Lung (tissue), 11 donors: ENCODE measurements at regions not wholly inside any gene's neighbourhood (a gene's known extent, or its start where the extent isn't known, plus 50 kb on each side); places are given as distances from the start of the nearest gene placed in this dataset.

Experiments
- ATAC-seq: fragments of 200-7000 bp; cut with Tn5 transposase; one replicate; pipeline ENCODE4 v1.9.1; 2020; ENCODE audit warnings: moderate number of reproducible peaks; ENCODE audit not compliant: insufficient read depth, low FRiP score
- DNase-seq, 3 donors: peaks; one replicate each; pipeline ENCODE4 v3.0.0-alpha.2; 2013 to 2017
- H3K27ac ChIP-seq, 2 donors: one replicate each; pipeline ENCODE4 v1.5.1; 2013; ENCODE audit warnings: mild to moderate bottlenecking in 2 of 2, moderate library complexity in 2 of 2, control low read depth in 1 of 2, inconsistent platforms in 1 of 2, low read depth in 1 of 2, low read length in 1 of 2
- H3K27me3 ChIP-seq, 3 donors: one replicate each; pipeline ENCODE4 v1.5.1; 2013; ENCODE audit warnings: low read length in 2 of 3; ENCODE audit not compliant: control insufficient read depth in 3 of 3, insufficient read depth in 3 of 3
- H3K36me3 ChIP-seq, 4 donors: one replicate each; pipeline ENCODE4 v1.5.1; 2013; ENCODE audit warnings: low read length in 4 of 4, mild to moderate bottlenecking in 1 of 4, moderate library complexity in 1 of 4; ENCODE audit not compliant: control insufficient read depth in 4 of 4, insufficient read depth in 4 of 4
- H3K4me1 ChIP-seq, 5 donors: one replicate each; pipeline ENCODE4 v1.5.1; 2013; ENCODE audit warnings: low read length in 5 of 5, mild to moderate bottlenecking in 2 of 5, moderate library complexity in 1 of 5; ENCODE audit not compliant: control insufficient read depth in 5 of 5, insufficient read depth in 5 of 5
- H3K4me3 ChIP-seq: one replicate; pipeline ENCODE4 v1.5.1; 2013; ENCODE audit warnings: mild to moderate bottlenecking, control low read depth, moderate library complexity
- H3K9ac ChIP-seq, 2 donors: one replicate each; pipeline ENCODE4 v1.5.1; 2013; ENCODE audit warnings: low read length in 2 of 2, control low read depth in 1 of 2; ENCODE audit not compliant: insufficient read depth in 1 of 2
- H3K9me3 ChIP-seq, 4 donors: one replicate each; pipeline ENCODE4 v1.5.1; 2013; ENCODE audit warnings: low read length in 3 of 4, mild to moderate bottlenecking in 1 of 4, moderate library complexity in 1 of 4; ENCODE audit not compliant: control insufficient read depth in 4 of 4, insufficient read depth in 3 of 4
- CTCF ChIP-seq: IDR thresholded peaks from 2 replicates; pipeline ENCODE4 v1.5.1; 2012; ENCODE audit warnings: mild to moderate bottlenecking; ENCODE audit errors: control extremely low read depth, extremely low read depth
- WGBS, 2 donors: extraction: QIAGEN DNeasy Blood & Tissue Kit; methylation state at CpG; one replicate each; pipeline ENCODE4 v1.1.7; 2013; 5-methylcytosine and 5-hydroxymethylcytosine counted together
- donor health status: control.
- donor health status: control.
- donor health status: Bipolar disorder and iron deficiency.
- donor health status: healthy.
- donor health status: DM: yes; HTN: yes; CAD: no.

GRCh38 chr10:43806831-43807640 is 158.4 kb upstream of the ZNF32 start:
- no peaks in the 10 kb centered on the region for H3K36me3 ChIP-seq
- no peak overlapping the region for H3K9ac ChIP-seq
- no peak overlapping the region for H3K4me3 ChIP-seq
- H3K27ac ChIP-seq: no peak overlapping the region
- ATAC-seq: no peak
- peaks cover 0 to 14% (median 7%) of the 10 kb centered on the region in 5 donors for H3K4me1 ChIP-seq
- H3K27me3 ChIP-seq: no peaks in the 10 kb centered on the region
- WGBS, 2 donors: 89 to 92% methylated on average over 13 of the region's 13 CpGs
- no peaks in the 10 kb centered on the region for H3K9me3 ChIP-seq
- no peak for TF ChIP-seq CTCF
- no peak for DNase-seq

DNA sequence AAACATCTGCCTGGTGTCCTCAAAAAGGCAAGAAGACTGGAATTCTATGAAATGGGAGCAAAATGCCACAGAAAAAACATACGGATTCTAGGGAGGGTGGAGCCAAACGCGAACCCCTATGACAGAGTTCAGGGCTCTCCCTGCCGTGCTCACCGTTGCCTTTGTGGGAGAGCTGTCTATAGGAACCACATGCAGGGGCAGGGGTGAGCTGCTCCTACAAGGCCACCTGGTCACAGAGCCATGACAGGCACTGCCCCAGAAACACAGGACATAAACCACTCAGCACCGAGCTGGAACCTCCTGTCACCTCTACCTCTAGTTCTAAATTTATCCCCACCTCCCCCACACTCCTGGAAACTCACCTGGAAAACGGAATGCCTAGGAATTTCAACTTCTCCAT is 155.1 kb upstream of the ZNF32 start:
- H3K27me3 ChIP-seq: no peaks in the 10 kb centered on the region
- 77 to 82% methylated on average over 7 of the region's 7 CpGs for WGBS, 2 donors
- ATAC-seq: no peak

GRCh38 chr10:43802988-43803696 is 154.5 kb upstream of the ZNF32 start:
- no peak overlapping the region for H3K9ac ChIP-seq
- no peaks in the 10 kb centered on the region for H3K27me3 ChIP-seq
- DNase-seq: no peak
- no peak overlapping the region for H3K27ac ChIP-seq
- WGBS, 2 donors: 89 to 94% methylated on average over 6 of the region's 6 CpGs
- TF ChIP-seq CTCF: no peak
- peaks cover 0 to 31% (median 0%) of the 10 kb centered on the region in 5 donors for H3K4me1 ChIP-seq
- H3K4me3 ChIP-seq: no peak overlapping the region
- no peaks in the 10 kb centered on the region for H3K36me3 ChIP-seq
- no peak for ATAC-seq
- no peaks in the 10 kb centered on the region for H3K9me3 ChIP-seq

More for the DNA sequence above, 155.1 kb upstream of the ZNF32 start:
- TF ChIP-seq CTCF: no peak
- Histone ChIP-seq H3K36me3 (no peaks in the 10 kb centered on the region), H3K4me3 (no peak overlapping the region), H3K4me1 (peaks cover 0 to 31% (median 0%) of the 10 kb centered on the region in 5 donors), H3K9ac (no peak overlapping the region), H3K9me3 (no peaks in the 10 kb centered on the region), H3K27ac (no peak overlapping the region)
- no peak for DNase-seq
